ENCODE measurements at regions not wholly inside any gene's neighbourhood (a gene's known extent, or its start where the extent isn't known, plus 50 kb on each side); places are given as distances from the start of the nearest gene placed in this dataset.

- DNase-seq, result no peak
These were observed 368.8 kb downstream of the ETNK1 start for GRCh38 chr12:22993609-22994315.

DNA sequence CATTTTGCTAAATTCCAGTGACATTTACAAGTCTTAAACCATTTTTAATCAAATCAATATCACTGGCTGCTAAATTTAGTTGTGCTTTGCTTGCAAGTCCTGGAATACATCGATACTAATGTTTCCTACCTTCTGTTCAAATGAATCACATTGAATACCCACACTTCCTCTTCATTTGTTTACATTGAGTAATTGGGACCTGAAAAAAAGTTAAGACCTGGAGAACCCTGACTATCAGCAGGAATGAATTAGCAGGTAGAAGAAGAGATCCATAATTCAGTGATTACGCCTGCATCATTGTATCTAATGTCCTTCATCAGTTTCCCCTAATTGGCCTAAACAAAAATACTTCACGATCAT is 369.3 kb downstream of the ETNK1 start:
- no peak for DNase-seq

- DNase-seq, result no peak
These were observed 376.5 kb downstream of the ETNK1 start for GRCh38 chr12:23001487-23001886.

GRCh38 chr12:23002381-23002780 is 377.4 kb downstream of the ETNK1 start:
- DNase-seq, result no peak

GRCh38 chr12:23004473-23005020 is 379.6 kb downstream of the ETNK1 start:
- DNase-seq, result no peak

- no peak for DNase-seq
These were observed 380.4 kb downstream of the ETNK1 start for GRCh38 chr12:23005387-23005786.

- DNase-seq, result no peak
These were observed 381.4 kb downstream of the ETNK1 start for GRCh38 chr12:23006413-23006812.

GRCh38 chr12:23008623-23009022 is 383.7 kb downstream of the ETNK1 start:
- DNase-seq, result no peak

DNA sequence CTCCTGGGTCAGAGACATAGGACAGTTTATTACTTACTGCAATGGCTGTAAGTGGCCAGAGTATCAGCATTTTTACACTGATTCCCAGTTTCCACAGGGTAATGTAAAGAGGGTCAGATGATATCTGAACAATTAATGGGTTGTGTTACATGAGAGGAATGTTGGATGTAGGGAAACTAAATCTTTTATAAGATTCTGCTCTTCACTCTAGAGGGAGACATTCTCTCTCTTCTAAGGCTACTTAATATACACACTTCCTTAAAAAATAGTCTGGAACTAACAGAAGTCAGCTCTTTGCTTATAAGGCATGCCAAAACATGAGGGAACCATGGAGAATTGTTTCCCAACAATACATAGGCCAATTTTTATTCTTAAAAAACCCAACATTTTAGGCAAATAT is 389.8 kb downstream of the ETNK1 start:
- no peak for DNase-seq

- DNase-seq, result no peak
These were observed 400.5 kb downstream of the ETNK1 start for GRCh38 chr12:23025372-23026016.

DNA sequence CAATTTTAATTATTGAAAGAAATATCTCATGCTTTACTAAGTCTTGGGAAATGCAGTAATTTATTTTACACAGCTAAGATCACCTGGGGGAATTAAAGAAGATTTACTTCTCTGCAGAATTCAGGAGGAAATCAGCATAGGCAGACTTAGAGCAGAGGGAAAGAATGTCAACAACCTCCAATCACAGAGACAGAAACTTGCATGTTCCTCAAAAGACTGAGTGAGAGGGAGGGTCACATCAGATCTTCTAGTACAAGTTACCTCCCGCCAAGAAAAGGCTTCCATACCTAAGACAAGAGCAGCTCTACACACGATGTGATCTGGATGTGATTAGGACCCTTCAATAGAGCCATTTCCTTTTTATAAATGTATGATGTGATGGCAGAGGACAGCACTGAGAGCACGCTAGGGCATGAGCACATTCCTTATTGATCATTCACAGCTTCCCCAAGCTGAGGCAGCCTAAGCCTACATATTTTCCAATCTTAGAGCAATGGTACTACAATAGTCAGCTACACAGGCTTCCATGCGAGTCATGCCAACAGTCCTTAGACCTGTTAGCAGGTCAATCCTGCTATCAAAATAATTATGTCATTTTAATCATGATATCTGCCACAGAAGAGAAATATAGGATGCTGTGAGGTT is 403.3 kb downstream of the ETNK1 start:
- no peak for DNase-seq

DNA sequence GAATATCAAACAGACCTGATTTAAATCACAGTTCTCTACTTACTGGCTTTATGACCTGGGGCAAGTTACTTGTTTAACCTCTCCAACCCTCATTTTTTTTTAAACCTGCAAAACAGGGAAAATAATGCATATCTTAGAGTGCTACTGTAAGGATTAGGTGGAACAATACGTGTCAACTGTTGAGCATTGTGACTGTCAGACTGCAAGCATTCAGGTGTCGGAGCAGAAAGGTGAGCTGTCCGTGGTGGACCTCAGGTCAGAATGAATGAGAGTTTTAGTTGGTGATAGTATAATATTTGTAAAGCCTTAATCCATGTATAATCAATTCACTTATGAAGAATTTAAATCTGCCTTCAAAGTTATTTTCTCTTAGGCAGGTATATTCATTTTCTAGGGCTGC is 404.2 kb downstream of the ETNK1 start:
- no peak for DNase-seq

- no peak for DNase-seq
These were observed 414.9 kb downstream of the ETNK1 start for GRCh38 chr12:23039834-23040233.

DNA sequence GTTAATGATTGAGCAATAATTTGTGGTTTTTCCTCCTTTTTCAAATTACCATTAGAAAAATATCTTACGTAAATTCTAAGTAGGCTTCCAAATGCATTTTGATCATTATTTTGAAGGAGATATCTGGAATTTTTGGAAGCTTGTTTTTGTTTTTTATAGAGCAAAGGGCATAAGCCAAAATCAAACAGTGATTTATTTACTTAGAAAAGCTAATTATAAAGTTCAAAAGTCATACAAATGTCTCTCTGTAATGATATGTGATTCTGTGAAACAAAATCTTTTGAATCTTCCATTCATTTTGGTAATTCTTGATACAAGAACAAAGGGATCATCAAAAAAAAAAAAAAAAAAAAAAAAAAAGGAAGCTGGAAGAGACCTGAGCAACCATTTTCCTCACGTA is 416.8 kb downstream of the ETNK1 start:
- no peak for DNase-seq

DNA sequence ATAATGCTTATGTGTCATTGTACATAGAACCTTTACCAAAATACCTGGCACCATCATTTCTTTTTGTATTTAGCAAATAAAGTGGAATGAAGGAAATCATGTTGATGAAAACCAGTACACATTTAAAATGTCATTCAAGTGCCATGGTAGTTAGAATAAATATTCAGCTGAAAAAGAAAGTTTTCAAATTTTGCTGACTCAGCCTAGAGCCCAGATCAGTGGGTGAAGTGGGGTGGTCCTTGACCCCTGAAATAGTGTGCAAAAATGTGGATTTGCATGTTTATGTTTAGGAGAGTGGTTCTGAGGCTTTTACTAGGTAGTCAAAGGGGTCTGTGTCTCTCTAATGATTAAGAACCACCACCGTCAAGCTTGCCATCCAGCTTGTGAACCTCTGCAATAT is 418.7 kb downstream of the ETNK1 start:
- DNase-seq, result no peak

DNA sequence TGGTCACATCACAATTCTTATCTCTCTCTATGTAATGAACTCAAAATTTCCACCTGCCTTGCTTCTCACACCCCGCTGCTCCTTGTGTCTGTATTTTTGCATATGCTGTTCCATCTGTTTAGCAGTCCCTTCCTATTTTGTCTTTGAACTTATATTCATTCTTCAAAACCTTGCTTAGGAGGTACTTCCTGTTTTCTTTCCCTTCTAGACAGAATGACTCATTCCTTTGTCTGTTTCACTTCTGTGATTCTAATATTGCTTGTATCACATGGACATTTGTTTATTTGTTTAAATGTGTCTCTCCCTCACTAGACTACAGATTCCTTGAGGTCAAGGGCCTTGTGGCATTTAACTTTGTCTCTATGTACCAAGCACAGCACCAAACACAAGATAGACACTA is 424.2 kb downstream of the ETNK1 start:
- DNase-seq, result no peak

DNA sequence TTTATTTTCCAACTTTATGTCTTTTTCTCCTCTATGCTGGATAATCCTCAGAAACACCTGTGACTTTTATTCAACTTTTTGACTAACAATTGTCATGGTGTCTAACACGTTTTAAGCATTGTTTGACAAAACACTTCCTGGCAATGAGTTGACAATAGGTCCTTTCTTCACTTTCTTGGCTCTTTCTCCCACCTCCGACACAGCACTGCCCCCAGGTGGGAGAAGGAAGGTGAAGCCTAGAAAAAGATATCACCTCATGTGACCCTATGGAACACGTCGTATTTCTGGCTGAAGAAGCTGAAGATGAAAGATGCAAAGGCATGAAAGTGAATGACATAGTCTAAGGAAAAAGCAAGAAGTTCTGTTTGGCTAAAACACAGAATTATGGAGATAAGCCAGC is 430.0 kb downstream of the ETNK1 start:
- DNase-seq, result no peak

- no peak for DNase-seq
These were observed 432.6 kb downstream of the ETNK1 start for GRCh38 chr12:23057571-23057970.

GRCh38 chr12:23060161-23060560 is 435.2 kb downstream of the ETNK1 start:
- no peak for DNase-seq

DNA sequence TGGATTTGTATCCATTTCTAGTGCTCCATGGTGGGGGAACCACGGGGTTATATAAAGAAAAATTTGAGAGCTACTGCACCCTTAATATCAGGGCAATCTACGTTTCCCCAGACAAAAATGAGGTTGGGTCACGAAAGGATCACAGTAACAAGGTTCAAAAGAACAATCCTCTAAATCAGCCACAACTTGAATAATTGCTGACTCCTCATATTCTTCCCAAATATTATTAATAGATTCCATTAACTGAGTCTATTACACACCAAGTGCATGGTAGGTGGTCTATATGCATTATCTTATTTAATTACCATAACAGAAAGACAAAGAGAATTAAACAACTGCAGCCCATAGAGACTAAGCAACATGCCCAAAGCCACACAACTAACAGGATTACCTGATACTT is 438.2 kb downstream of the ETNK1 start:
- no peak for DNase-seq

DNA sequence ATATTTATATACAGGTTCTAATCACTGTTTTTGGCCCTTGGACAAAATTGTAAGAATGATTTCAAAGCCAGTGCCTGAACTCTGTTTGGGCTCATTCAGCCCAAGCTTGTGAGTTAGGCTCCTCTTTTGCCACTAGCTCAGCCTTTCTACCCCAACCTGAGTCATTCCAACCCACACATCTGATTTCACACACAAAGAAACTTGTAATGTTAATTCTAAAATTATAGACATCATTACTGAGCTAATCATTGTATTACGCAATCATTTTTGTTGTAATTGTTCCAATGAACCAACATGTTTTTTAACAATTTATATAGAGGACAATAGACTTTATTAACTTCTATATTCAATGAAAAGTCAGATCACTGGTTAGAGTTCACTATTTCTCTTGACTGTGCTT is 441.1 kb downstream of the ETNK1 start:
- no peak for DNase-seq

DNA sequence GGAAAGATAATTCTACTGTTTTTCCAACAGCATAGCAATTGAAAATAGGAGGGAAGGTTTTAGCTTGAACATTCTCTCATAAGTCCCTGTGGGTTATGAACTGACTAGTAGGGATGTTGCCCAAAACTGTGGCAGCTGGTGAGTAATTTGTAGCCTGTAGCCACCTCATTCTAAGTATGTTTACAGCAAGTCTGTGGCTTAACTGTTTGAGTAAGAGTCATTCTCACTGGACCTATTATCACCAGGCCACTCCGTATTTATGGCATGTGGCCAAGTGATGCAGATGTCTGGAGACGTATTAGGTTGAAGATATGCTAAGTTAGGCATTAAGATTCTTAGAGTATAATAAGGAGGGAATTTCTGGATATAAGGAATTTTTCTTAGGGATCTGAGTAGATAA is 458.3 kb downstream of the ETNK1 start:
- no peak for DNase-seq

GRCh38 chr12:23084236-23084995 is 459.4 kb downstream of the ETNK1 start:
- DNase-seq, result no peak

Measured in CD4-positive, alpha-beta T cell treated with Interleukin-17A for 1 hour (primary cell).